ENCODE measurements at regions not wholly inside any gene's neighbourhood (a gene's known extent, or its start where the extent isn't known, plus 50 kb on each side); places are given as distances from the start of the nearest gene placed in this dataset.

GRCh38 chr14:27386391-27386790, 788.6 kb upstream of the NOVA1 start:
- DNase-seq (ENCODE audit: low spot score), result no peak

- no peak for DNase-seq (ENCODE audit: low spot score)
These were observed 789.6 kb upstream of the NOVA1 start for GRCh38 chr14:27387463-27387862.

- no peak for DNase-seq (ENCODE audit: low spot score)
These were observed 791.6 kb upstream of the NOVA1 start for GRCh38 chr14:27389402-27389801.

- DNase-seq (ENCODE audit: low spot score), result no peak
These were observed 792.3 kb upstream of the NOVA1 start for GRCh38 chr14:27390155-27390554.

GRCh38 chr14:27391331-27391730, 793.5 kb upstream of the NOVA1 start:
- peak; percentile 12 for DNase-seq (ENCODE audit: low spot score)

- DNase-seq (ENCODE audit: low spot score), result peak; percentile 62
These were observed 794.3 kb upstream of the NOVA1 start for GRCh38 chr14:27392153-27392552.

GRCh38 chr14:27409944-27410343, 812.1 kb upstream of the NOVA1 start:
- DNase-seq (ENCODE audit: low spot score), result no peak

- DNase-seq (ENCODE audit: low spot score), result no peak
These were observed 813.1 kb upstream of the NOVA1 start for GRCh38 chr14:27410981-27411380.

- DNase-seq (ENCODE audit: low spot score), result peak; percentile 83
These were observed 830.0 kb upstream of the NOVA1 start for GRCh38 chr14:27427796-27428195.

- DNase-seq (ENCODE audit: low spot score), result no peak
These were observed 838.3 kb upstream of the NOVA1 start for GRCh38 chr14:27435923-27436670.

GRCh38 chr14:27484633-27485032, 886.8 kb upstream of the NOVA1 start:
- DNase-seq (ENCODE audit: low spot score), result no peak

GRCh38 chr14:27485193-27485592, 887.4 kb upstream of the NOVA1 start:
- no peak for DNase-seq (ENCODE audit: low spot score)

- DNase-seq (ENCODE audit: low spot score), result no peak
These were observed 908.4 kb upstream of the NOVA1 start for GRCh38 chr14:27506272-27506671.

GRCh38 chr14:27528328-27528727, 930.5 kb upstream of the NOVA1 start:
- DNase-seq (ENCODE audit: low spot score), result peak; percentile 53

- DNase-seq (ENCODE audit: low spot score), result no peak
These were observed 938.9 kb upstream of the NOVA1 start for GRCh38 chr14:27536748-27537147.

GRCh38 chr14:27546111-27546510, 948.3 kb upstream of the NOVA1 start:
- no peak for DNase-seq (ENCODE audit: low spot score)

- no peak for DNase-seq (ENCODE audit: low spot score)
These were observed 956.0 kb upstream of the NOVA1 start for GRCh38 chr14:27553790-27554189.

GRCh38 chr14:27557445-27557844, 959.6 kb upstream of the NOVA1 start:
- no peak for DNase-seq (ENCODE audit: low spot score)

GRCh38 chr14:27559848-27560247, 962.0 kb upstream of the NOVA1 start:
- no peak for DNase-seq (ENCODE audit: low spot score)

- no peak for DNase-seq (ENCODE audit: low spot score)
These were observed 969.1 kb upstream of the NOVA1 start for GRCh38 chr14:27566843-27567382.

- no peak for DNase-seq (ENCODE audit: low spot score)
These were observed 975.2 kb upstream of the NOVA1 start for GRCh38 chr14:27573018-27573417.

- no peak for DNase-seq (ENCODE audit: low spot score)
These were observed 989.3 kb upstream of the NOVA1 start for GRCh38 chr14:27587103-27587502.

GRCh38 chr14:27605282-27605681, 1007.4 kb upstream of the NOVA1 start:
- peak; percentile 38 for DNase-seq (ENCODE audit: low spot score)

GRCh38 chr14:27608377-27608776, 1010.5 kb upstream of the NOVA1 start:
- DNase-seq (ENCODE audit: low spot score), result no peak

Measured in kidney tubule cell (primary cell).